GM18499 (cell line): ENCODE measurements at regions not wholly inside any gene's neighbourhood (a gene's known extent, or its start where the extent isn't known, plus 50 kb on each side); places are given as distances from the start of the nearest gene placed in this dataset.
"Not testable (repeated sequence)": the region's sequence is repeated elsewhere in the genome, so short reads cannot be mapped to it uniquely, and the experiment has no call there.

Experiments used
- ATAC-seq: cut with Tn5 transposase; IDR thresholded peaks from one replicate; pipeline ENCODE4 v1.9.1; 2021; ENCODE audit warnings: moderate number of reproducible peaks; ENCODE audit not compliant: insufficient read depth, unreplicated experiment

- ATAC-seq, result not testable (repeated sequence)
Measured at GRCh38 chr3:107909583-107909982, 181.2 kb downstream of the CD47 start.

GRCh38 chr3:107907996-107908395, 182.8 kb downstream of the CD47 start:
- no peak for ATAC-seq

GRCh38 chr3:107904536-107905066, 186.2 kb downstream of the CD47 start:
- ATAC-seq, result no peak

DNA sequence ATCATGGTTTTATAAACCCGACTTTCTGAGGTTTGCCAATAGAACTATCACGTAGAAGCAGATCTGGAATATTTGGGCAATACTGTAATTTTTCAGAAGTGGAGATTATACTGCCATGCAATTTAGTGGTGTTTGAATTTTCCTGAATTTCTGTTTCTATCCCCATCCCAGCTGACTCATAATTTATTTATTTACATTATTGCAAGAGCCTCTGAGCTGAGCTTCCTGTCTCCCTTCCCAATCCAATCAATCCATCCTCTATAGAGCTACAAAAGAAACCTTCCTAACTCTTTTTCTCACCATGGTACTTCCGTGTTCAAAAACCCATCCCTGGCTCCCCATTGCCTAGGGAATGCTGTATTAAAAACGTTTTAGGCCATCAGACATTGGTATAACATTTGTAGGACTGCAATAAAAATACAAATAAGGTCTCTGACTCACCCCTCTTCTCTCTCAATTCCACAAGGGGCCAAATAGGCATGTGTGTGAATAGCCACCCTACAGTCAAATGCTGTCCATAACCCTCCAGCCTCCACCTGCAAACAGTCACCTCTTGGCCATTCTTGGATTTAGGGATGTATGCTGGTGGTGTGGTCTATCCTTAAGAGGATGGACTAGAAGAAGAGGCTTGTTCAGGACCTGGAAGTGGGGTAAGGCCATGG, 190.7 kb downstream of the CD47 start:
- ATAC-seq, result no peak

- ATAC-seq, result no peak
Measured at GRCh38 chr3:107897471-107898061, 193.3 kb downstream of the CD47 start.

GRCh38 chr3:107894998-107895397, 195.8 kb downstream of the CD47 start:
- no peak for ATAC-seq

DNA sequence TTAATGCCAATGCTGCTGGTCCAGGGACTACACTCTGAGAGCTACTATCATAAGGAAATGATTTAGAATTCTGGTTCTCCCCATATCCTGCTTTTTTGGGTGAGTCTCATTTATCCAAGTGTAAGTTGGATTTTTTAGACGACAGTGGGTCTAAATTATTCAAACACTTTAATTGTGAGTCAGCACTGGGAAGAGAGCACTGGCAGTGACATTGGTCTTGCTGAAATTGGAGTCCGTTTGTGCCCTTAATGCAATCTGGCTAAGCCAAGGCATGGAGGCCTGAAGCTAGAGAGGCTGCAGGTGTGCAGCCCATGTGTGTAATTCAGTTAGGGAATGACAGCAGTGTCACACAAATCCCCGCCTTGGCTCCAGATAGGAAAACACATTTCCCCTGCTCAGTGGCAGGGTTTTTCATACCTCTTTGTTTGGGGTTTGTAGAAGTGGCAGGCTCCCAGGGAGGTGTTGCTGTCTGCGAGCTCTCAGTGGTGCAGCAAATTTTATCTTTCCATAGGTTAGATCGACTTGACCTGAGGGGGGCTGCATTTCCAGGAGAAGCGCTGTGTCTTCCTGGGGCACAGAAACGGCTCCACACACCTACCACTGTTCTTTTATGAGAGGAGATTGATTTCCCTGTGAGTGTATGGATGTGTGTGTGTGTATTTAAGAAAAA, 197.7 kb downstream of the CD47 start:
- no peak for ATAC-seq

GRCh38 chr3:107884719-107885460, 205.9 kb downstream of the CD47 start:
- ATAC-seq, result no peak

DNA sequence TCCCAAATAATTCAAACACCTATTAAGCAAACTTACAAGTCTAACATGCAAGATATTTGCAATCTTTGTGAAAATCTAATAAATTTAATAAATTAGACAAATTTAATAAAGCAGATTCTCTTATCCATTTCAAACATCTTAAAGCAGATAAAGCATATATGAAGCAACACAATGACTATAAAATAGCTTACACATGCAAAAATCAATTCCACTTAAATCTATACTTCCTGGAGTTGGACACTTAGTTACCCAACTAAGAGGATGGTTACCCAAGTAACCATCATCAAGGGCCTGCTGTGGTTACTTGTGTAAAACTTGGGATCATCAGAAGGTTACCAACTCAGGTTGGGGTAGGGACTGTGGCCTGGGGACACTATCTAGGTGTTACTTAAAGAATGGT, 206.8 kb downstream of the CD47 start:
- no peak for ATAC-seq

GRCh38 chr3:107882881-107883280, 207.9 kb downstream of the CD47 start:
- no peak for ATAC-seq

- ATAC-seq, result no peak
Measured at GRCh38 chr3:107882261-107882660, 208.6 kb downstream of the CD47 start.

DNA sequence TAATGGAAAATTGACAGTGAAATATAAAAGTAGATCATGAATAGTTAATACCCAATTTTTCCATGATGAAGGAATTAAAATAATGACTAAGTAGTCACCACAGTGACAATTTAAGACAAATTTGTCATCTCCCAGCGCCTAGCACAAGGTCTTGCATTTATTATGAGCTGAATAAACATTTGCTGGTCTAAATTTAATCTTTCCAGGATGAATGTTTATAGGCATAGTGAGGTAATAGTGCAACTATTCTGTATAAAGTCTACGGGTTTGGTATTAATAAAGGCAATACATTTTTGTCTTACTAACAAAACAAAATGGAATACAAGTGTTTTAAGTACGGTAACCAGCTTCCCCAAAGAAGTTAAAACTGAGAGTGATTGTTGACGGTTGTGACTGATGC, 209.3 kb downstream of the CD47 start:
- no peak for ATAC-seq

DNA sequence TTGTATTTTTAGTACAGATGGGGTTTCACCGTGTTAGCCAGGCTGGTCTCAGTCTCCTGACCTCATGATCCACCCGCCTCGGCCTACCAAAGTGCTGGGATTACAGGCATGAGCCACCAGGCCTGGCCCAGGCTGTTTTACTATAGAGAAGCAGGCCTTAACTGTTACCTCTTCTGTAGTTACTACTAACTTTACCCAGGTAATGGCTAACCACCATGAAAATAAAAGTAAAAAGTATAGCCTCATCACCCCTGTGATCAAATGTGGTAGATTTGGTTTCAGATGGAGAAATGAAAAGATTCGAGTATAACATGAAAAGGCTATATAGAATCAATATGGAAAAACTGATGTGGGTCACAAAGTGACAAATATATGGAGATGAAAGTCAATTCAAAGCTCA, 210.1 kb downstream of the CD47 start:
- ATAC-seq, result no peak

DNA sequence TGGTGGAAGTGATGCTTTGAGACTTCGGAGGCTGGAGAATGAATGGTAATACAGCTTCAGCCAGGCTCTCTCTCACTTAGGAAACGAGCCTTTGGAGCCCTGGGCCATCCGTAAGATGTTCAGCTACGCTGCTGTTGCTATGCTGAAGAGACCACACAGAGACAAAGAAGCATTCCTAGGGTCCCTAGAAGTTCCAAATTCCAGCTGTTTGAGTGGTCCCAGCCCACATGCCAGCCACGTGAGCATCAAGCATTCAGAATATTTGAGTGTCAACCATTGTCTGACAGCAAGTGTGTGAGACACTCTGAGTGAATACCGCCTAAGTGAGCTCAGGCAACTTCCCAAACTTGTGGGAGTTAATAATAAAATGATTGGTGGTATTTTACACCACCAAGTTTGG, 212.9 kb downstream of the CD47 start:
- ATAC-seq, result no peak

DNA sequence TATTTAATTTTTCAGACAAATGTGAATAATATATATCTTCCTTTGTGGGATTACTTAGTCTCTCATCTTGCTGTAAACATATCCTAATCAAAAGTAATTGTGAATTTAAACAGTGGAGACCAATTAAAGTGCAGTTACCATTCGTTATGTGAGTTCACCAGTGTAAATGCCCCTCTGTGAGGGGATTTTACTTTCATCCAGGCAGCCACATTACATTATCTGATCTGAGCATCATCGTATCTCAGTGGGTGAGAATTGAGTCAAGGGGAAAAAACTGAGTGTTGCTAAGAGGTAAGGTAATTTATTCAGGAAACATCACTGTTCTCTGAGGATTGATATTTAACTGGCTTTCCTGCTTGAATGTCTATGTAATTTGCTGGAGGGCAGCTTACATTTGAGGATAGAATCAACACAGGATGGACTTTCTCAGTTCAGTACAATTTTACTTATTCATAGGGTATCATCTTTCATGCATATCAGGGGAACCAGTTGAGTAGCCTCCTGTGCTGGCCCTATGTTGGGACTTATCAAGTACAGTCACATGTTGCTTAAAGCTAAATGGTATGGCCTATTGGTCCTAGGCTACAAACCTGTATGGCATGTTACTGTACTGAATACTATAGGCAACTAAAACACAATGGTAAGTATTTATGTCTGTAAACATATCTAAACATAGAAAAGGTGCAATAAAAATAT, 219.7 kb downstream of the CD47 start:
- no peak for ATAC-seq

GRCh38 chr3:107870096-107870495, 220.7 kb downstream of the CD47 start:
- ATAC-seq, result no peak

GRCh38 chr3:107868449-107868848, 222.4 kb downstream of the CD47 start:
- no peak for ATAC-seq

GRCh38 chr3:107861904-107862303, 228.9 kb downstream of the CD47 start:
- peak; percentile 98 for ATAC-seq

DNA sequence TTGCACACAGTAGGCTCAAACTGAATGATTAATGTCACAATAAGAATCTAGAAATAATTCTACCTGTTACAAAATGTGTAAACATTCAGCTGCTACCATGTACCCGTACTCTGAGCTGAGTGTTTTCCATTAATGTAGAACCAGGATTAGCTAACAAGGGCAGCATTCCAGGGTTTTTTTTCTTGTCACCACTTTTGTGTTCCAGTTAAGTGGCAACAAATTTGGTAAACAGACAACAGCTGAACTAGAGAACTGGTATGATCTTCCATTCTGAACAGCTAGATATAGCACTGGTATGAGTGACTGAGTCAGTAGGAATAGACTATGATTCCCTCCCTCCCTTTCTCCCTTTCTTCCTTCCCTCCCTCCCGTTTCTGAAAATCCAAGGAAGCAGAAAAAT, 229.4 kb downstream of the CD47 start:
- ATAC-seq, result no peak
